HL-60 (cell line): ENCODE measurements at regions not wholly inside any gene's neighbourhood (a gene's known extent, or its start where the extent isn't known, plus 50 kb on each side); places are given as distances from the start of the nearest gene placed in this dataset.

Experiments used
- DNase-seq, 2 experiments: peaks; one replicate each; pipeline ENCODE4 v3.0.0-alpha.2; 2010 to 2020; ENCODE audit warnings: low read depth in 1 of 2, low spot score in 1 of 2
- H3K27ac ChIP-seq: fragments of 250-450 bp; sonication (Bioruptor Pico); replicated peaks from 2 replicates; pipeline ENCODE4 v1.5.1; 2020; ENCODE audit warnings: mild to moderate bottlenecking, moderate library complexity
- H3K27me3 ChIP-seq: fragments of 250-450 bp; sonication (Bioruptor Pico); 2 replicates; pipeline ENCODE4 v1.5.1; 2021; ENCODE audit warnings: mild to moderate bottlenecking, moderate library complexity; ENCODE audit not compliant: insufficient read depth, poor library complexity, severe bottlenecking
- H3K4me3 ChIP-seq: replicated peaks from 2 replicates; pipeline ENCODE4 v1.5.1; 2011; ENCODE audit warnings: mild to moderate bottlenecking, control low read depth, low read length; ENCODE audit not compliant: insufficient read depth
- GABPA ChIP-seq: IDR thresholded peaks from 2 replicates; pipeline ENCODE4 v1.6.1; 2012; ENCODE audit warnings: low read depth
- POLR2AphosphoS5 ChIP-seq: IDR thresholded peaks from 2 replicates; pipeline ENCODE4 v1.6.1; 2012; ENCODE audit warnings: low read depth
- SPI1 ChIP-seq: IDR thresholded peaks from 2 replicates; pipeline ENCODE4 v1.6.1; 2012; ENCODE audit warnings: low read depth, mild to moderate bottlenecking, borderline replicate concordance
- TF ChIP-seq, protein P1 (sequence below): IDR thresholded peaks from one replicate; pipeline ENCODE4 v1.5.1; 2011; ENCODE audit warnings: low read length, control low read depth, inconsistent platforms; ENCODE audit not compliant: insufficient read depth
- TF ChIP-seq, protein P2 (sequence below): IDR thresholded peaks from 2 replicates; pipeline ENCODE4 v1.6.1; 2012; ENCODE audit warnings: low read depth; ENCODE audit not compliant: insufficient replicate concordance

DNA sequence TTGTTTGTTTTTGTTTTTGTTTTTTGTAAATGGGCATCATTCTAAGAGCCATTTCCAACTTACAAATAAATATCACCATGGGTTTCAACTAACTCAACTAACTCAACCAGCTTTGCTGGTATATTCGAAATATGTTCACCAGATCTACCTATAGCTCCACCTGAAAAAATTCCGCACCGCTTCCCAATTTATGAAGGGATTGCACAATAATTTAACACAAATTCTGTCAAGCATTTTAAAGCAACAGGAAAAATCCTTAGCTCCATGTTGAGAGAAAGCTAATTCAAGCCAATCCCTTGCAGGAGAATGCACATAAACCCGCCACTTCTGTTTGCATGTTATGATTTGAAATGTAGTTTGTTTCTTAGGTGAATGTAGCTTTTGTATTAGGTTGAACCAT lies 417.8 kb downstream of the EFNB2 start:
- TF ChIP-seq, protein P1, sequence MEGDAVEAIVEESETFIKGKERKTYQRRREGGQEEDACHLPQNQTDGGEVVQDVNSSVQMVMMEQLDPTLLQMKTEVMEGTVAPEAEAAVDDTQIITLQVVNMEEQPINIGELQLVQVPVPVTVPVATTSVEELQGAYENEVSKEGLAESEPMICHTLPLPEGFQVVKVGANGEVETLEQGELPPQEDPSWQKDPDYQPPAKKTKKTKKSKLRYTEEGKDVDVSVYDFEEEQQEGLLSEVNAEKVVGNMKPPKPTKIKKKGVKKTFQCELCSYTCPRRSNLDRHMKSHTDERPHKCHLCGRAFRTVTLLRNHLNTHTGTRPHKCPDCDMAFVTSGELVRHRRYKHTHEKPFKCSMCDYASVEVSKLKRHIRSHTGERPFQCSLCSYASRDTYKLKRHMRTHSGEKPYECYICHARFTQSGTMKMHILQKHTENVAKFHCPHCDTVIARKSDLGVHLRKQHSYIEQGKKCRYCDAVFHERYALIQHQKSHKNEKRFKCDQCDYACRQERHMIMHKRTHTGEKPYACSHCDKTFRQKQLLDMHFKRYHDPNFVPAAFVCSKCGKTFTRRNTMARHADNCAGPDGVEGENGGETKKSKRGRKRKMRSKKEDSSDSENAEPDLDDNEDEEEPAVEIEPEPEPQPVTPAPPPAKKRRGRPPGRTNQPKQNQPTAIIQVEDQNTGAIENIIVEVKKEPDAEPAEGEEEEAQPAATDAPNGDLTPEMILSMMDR: no peak
- TF ChIP-seq GABPA: no peak
- TF ChIP-seq, protein P2, sequence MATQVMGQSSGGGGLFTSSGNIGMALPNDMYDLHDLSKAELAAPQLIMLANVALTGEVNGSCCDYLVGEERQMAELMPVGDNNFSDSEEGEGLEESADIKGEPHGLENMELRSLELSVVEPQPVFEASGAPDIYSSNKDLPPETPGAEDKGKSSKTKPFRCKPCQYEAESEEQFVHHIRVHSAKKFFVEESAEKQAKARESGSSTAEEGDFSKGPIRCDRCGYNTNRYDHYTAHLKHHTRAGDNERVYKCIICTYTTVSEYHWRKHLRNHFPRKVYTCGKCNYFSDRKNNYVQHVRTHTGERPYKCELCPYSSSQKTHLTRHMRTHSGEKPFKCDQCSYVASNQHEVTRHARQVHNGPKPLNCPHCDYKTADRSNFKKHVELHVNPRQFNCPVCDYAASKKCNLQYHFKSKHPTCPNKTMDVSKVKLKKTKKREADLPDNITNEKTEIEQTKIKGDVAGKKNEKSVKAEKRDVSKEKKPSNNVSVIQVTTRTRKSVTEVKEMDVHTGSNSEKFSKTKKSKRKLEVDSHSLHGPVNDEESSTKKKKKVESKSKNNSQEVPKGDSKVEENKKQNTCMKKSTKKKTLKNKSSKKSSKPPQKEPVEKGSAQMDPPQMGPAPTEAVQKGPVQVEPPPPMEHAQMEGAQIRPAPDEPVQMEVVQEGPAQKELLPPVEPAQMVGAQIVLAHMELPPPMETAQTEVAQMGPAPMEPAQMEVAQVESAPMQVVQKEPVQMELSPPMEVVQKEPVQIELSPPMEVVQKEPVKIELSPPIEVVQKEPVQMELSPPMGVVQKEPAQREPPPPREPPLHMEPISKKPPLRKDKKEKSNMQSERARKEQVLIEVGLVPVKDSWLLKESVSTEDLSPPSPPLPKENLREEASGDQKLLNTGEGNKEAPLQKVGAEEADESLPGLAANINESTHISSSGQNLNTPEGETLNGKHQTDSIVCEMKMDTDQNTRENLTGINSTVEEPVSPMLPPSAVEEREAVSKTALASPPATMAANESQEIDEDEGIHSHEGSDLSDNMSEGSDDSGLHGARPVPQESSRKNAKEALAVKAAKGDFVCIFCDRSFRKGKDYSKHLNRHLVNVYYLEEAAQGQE: no peak
- no peak for TF ChIP-seq POLR2AphosphoS5
- no peak for TF ChIP-seq SPI1
- Histone ChIP-seq H3K27ac (no peak overlapping the region), H3K4me3 (no peak overlapping the region), H3K27me3 (no peaks in the 10 kb centered on the region)
- DNase-seq: no peak

DNA sequence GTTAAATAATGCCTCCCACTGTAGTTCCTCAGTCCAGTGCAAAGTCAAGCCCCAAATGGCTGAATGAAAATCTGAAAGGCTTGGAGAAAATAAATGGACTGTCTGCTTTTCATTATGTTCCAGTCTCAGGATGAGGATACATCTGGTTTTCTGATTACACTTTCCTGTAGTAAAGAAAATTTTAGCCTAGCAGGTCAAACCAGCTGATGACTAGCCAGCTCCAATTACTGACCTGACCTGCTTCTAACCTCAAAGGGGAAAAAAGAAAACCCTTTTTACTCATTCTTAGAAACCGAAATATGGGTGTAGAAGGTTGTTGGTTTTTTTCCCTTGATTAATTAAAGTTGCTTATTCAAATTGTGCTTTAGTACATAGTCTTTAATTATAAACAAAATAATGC lies 418.4 kb downstream of the EFNB2 start:
- H3K27ac ChIP-seq: no peak overlapping the region
- TF ChIP-seq POLR2AphosphoS5: no peak
- no peak for TF ChIP-seq SPI1
- TF ChIP-seq, protein P1: no peak
- TF ChIP-seq GABPA: no peak
- TF ChIP-seq, protein P2: no peak
- DNase-seq: no peak
- H3K27me3 ChIP-seq: no peaks in the 10 kb centered on the region
- H3K4me3 ChIP-seq: no peak overlapping the region

DNA sequence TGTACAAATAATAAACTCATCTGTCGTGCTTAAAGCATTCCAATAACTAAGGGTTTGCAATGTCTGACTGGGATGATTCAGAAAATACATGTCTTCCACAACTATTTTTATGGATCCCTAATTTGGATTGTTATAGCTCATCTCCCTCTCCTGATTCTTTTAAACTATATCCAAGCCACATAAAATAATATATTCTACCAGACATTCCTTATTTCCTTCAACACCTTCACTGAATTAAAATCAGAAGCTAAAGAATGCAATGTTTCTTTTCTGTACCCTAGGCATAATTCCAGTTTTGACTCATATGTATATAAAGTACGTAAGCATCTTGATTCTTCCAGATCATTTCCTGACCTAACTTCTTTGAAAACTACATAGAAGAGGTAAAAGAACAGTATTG lies 420.4 kb downstream of the EFNB2 start:
- TF ChIP-seq POLR2AphosphoS5 (no peak), GABPA (no peak), SPI1 (no peak)
- TF ChIP-seq, protein P1: no peak
- TF ChIP-seq, protein P2: no peak
- DNase-seq: no peak
- Histone ChIP-seq H3K27me3 (no peaks in the 10 kb centered on the region), H3K27ac (no peak overlapping the region), H3K4me3 (no peak overlapping the region)
